Stomach (tissue), 8 donors: ENCODE measurements at regions not wholly inside any gene's neighbourhood (a gene's known extent, or its start where the extent isn't known, plus 50 kb on each side); places are given as distances from the start of the nearest gene placed in this dataset.

Experiments
- DNase-seq, 2 donors: peaks; one replicate each; pipeline versions ENCODE4 v3.0.0 to v3.0.0-alpha.2; 2013 to 2019
- H3K27ac ChIP-seq, 5 donors: fragments of 200-600 bp in 4 of 5; sonication (generic) in 4 of 5; one replicate each; pipeline ENCODE4 v1.5.1; 2013 to 2019; ENCODE audit warnings: mild to moderate bottlenecking in 1 of 5, moderate library complexity in 1 of 5
- H3K27me3 ChIP-seq, 3 donors: fragments of 200-600 bp; sonication (generic); one replicate each; pipeline ENCODE4 v1.5.1; 2017 to 2019; ENCODE audit warnings: mixed run types in 1 of 3
- H3K36me3 ChIP-seq, 4 donors: fragments of 200-600 bp; sonication (generic); 1 replicate in 3 of 4; 2 replicates in 1 of 4; pipeline ENCODE4 v1.5.1; 2016 to 2019
- H3K4me1 ChIP-seq, 4 donors: fragments of 200-600 bp; sonication (generic); one replicate each; pipeline ENCODE4 v1.5.1; 2016 to 2019
- H3K4me3 ChIP-seq, 4 donors: fragments of 200-600 bp; sonication (generic) in 3 of 4; one replicate each; pipeline ENCODE4 v1.5.1; 2016 to 2019; ENCODE audit warnings: mild to moderate bottlenecking in 1 of 4
- H3K9me3 ChIP-seq, 4 donors: fragments of 200-600 bp; sonication (generic); one replicate each; pipeline ENCODE4 v1.5.1; 2016 to 2019
- CTCF ChIP-seq, 7 experiments: fragments of 450-650 bp in 4 of 7; fragments of 200-600 bp in 3 of 7; sonication (generic) in 3 of 7; IDR thresholded peaks; one replicate each; pipeline ENCODE4 v1.5.1; 2016 to 2019; ENCODE audit warnings: antibody characterized with exemption in 7 of 7, control low read depth in 2 of 7, mild to moderate bottlenecking in 1 of 7
- EP300 ChIP-seq: sonication (generic); formaldehyde crosslinking; IDR thresholded peaks from one replicate; pipeline ENCODE4 v1.6.1; 2017; ENCODE audit warnings: antibody characterized with exemption
- POLR2A ChIP-seq, 4 donors: fragments of 450-650 bp; IDR thresholded peaks; one replicate each; pipeline ENCODE4 v1.6.1; 2016; ENCODE audit warnings: antibody characterized with exemption in 4 of 4, control low read depth in 2 of 4, mild to moderate bottlenecking in 1 of 4, moderate library complexity in 1 of 4
- POLR2AphosphoS5 ChIP-seq, 3 donors: sonication (generic); formaldehyde crosslinking; IDR thresholded peaks; one replicate each; pipeline ENCODE4 v1.6.1; 2016; ENCODE audit warnings: antibody characterized with exemption in 3 of 3
- whole genome bisulfite sequencing, 5 donors: extraction: QIAGEN DNeasy Blood & Tissue Kit in 3 of 5; methylation state at CpG; one replicate each; pipeline versions ENCODE4 v1.1.5 to v1.1.7; 2013 to 2018; 5-methylcytosine and 5-hydroxymethylcytosine counted together
- intact Hi-C: fragments of 100-400 bp; cut with DNase I; formaldehyde crosslinking; loops from one replicate; pipeline ENCODE4 v1.15.1; 2023; ENCODE audit warnings: low total_unique reads
- donor health status: healthy with polysubstance abuse.
- donor health status: Bipolar disorder and iron deficiency.
- donor health status: healthy.

DNA sequence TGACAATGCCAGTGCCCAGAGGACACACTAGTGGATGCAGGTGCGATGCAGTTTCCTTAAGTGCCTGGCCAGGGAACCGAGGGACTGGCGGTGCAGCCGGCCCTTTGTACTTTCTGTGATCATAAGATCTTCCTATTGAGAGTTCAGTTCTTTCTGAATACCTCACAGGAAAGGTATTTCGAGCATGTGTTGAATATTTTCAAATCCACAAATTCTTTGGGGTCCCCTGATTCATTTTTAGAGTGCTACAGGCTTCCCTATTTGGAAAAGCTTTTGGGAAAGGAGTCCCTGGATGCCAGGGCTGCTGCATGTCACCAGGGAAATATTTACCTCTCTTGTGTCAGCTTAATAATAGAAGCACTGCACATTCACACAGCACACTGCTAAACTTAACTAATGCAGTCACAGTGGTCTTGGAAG lies 281.5 kb downstream of the GADD45G start:
- H3K36me3 ChIP-seq: no peaks in the 10 kb centered on the region
- intact Hi-C loops: no loop called here
- H3K4me1 ChIP-seq: peaks cover 4 to 28% (median 11%) of the 10 kb centered on the region in 4 donors
- peak in 1 of 2 donors; percentile 7 for DNase-seq
- no peaks in the 10 kb centered on the region for H3K9me3 ChIP-seq
- H3K27me3 ChIP-seq: no peaks in the 10 kb centered on the region
- 64 to 82% (median 72%) methylated on average over 5 of the region's 5 CpGs for WGBS, 5 donors
- H3K27ac ChIP-seq: no peak overlapping the region
- H3K4me3 ChIP-seq: no peak overlapping the region
- no peak for TF ChIP-seq EP300
- no peak for TF ChIP-seq POLR2A (IDR thresholded peaks at IDR 0.05)
- no peak for TF ChIP-seq CTCF (IDR thresholded peaks at IDR 0.05)
- TF ChIP-seq POLR2AphosphoS5 (IDR thresholded peaks at IDR 0.05): no peak

GRCh38 chr9:89887286-89887685 lies 282.5 kb downstream of the GADD45G start:
- DNase-seq: peak in 1 of 2 donors; percentile 21
- H3K4me1 ChIP-seq: peaks cover 13 to 38% (median 20%) of the 10 kb centered on the region in 4 donors
- 91 to 96% (median 95%) methylated on average over 4 of the region's 4 CpGs for WGBS, 5 donors
- no peak overlapping the region for H3K4me3 ChIP-seq
- H3K27ac ChIP-seq: no peak overlapping the region
- no peaks in the 10 kb centered on the region for H3K36me3 ChIP-seq
- H3K27me3 ChIP-seq: no peaks in the 10 kb centered on the region
- no peaks in the 10 kb centered on the region for H3K9me3 ChIP-seq
- intact Hi-C loops: no loop called here
- TF ChIP-seq CTCF (IDR thresholded peaks at IDR 0.05): no peak
- TF ChIP-seq POLR2AphosphoS5 (IDR thresholded peaks at IDR 0.05): no peak
- TF ChIP-seq POLR2A (IDR thresholded peaks at IDR 0.05): no peak
- TF ChIP-seq EP300: no peak

DNA sequence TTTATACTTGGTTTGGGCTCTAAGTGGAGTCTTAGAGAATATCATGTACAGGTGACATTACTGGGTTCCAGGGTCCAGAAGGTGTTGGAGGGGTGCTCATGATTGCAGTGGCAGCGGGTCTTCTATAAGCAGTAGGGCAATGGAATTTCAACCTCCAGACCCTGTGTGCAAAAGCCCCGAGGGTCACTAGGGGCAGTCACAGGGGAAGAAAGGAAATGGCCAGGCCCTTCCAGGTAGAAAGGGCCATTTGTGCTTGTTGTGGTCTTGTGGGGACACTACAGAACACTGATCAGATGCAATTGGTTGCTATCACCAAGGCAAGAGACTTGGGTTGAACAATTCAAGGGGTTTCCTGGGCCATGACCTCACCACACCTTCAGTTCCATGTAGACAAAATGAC lies 283.4 kb downstream of the GADD45G start:
- Histone ChIP-seq H3K4me3 (no peak overlapping the region), H3K36me3 (no peaks in the 10 kb centered on the region), H3K27me3 (no peaks in the 10 kb centered on the region), H3K4me1 (peaks cover 13 to 45% (median 23%) of the 10 kb centered on the region in 4 donors), H3K9me3 (no peaks in the 10 kb centered on the region), H3K27ac (no peak overlapping the region)
- TF ChIP-seq EP300 (no peak), POLR2A (IDR thresholded peaks at IDR 0.05) (no peak), CTCF (IDR thresholded peaks at IDR 0.05) (no peak), POLR2AphosphoS5 (IDR thresholded peaks at IDR 0.05) (no peak)
- DNase-seq: no peak
- WGBS, 5 donors: 82 to 98% (median 91%) methylated on average over 2 of the region's 2 CpGs
- intact Hi-C loops: no loop called here

DNA sequence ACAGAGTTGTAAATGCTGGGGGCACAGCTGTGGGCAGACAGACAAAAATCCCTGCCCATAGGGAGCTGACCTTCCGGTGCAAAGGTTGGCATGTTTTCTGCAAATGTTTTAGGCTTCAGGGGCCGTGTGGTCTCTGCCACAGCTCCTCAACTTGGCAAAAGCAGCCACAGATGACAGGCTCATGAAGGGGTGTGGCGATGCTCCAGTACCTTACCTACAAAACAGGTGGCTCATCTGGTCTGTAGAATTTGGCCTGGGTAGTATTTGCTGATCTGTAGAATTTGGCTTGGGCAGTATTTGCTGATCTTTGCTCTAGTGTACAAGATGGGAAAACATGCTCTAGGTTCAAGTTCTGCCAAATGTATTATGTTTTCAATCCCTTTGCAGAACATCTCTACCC lies 283.9 kb downstream of the GADD45G start:
- DNase-seq: peak in 1 of 2 donors; percentile 26
- TF ChIP-seq POLR2A (IDR thresholded peaks at IDR 0.05): no peak
- TF ChIP-seq EP300: no peak
- TF ChIP-seq CTCF (IDR thresholded peaks at IDR 0.05): no peak
- TF ChIP-seq POLR2AphosphoS5 (IDR thresholded peaks at IDR 0.05): no peak
- Histone ChIP-seq H3K36me3 (no peaks in the 10 kb centered on the region), H3K4me3 (no peak overlapping the region), H3K27ac (no peak overlapping the region), H3K4me1 (peaks cover 13 to 45% (median 23%) of the 10 kb centered on the region in 4 donors), H3K9me3 (no peaks in the 10 kb centered on the region), H3K27me3 (no peaks in the 10 kb centered on the region)
- intact Hi-C loops: no loop called here
- 50 to 84% (median 66%) methylated on average over 2 to 3 of the region's 3 CpGs for WGBS, 5 donors
